HepG2 (cell line): ENCODE measurements at regions not wholly inside any gene's neighbourhood (a gene's known extent, or its start where the extent isn't known, plus 50 kb on each side); places are given as distances from the start of the nearest gene placed in this dataset.

Experiments used
- DMAP1 ChIP-seq: IDR thresholded peaks from 2 replicates; pipeline ENCODE4 v1.6.1; 2016
- GZF1 ChIP-seq: sonication (generic); formaldehyde crosslinking; IDR thresholded peaks from 2 replicates; pipeline ENCODE4 v1.5.1; 2020; ENCODE audit warnings: mild to moderate bottlenecking, missing genetic modification reagents
- HNRNPUL1 ChIP-seq: fragments of 200-400 bp; formaldehyde crosslinking; IDR thresholded peaks from 2 replicates; pipeline ENCODE4 v1.6.1; 2017; ENCODE audit warnings: low read depth, mild to moderate bottlenecking, low read length, moderate library complexity
- IRX3 ChIP-seq: sonication (generic); formaldehyde crosslinking; IDR thresholded peaks from 2 replicates; pipeline ENCODE4 v1.8.1; 2023; ENCODE audit warnings: mild to moderate bottlenecking, low read depth, missing genetic modification reagents, borderline replicate concordance
- LCORL ChIP-seq, 2 experiments: fragments of 450-650 bp in 1 of 2; sonication (generic) in 1 of 2; formaldehyde crosslinking in 1 of 2; IDR thresholded peaks; 2 replicates each; pipeline versions ENCODE4 v1.5.0 to v1.6.1; 2017 to 2020; ENCODE audit warnings: antibody characterized with exemption in 1 of 2, missing genetic modification reagents in 1 of 2
- MAF1 ChIP-seq: sonication (generic); formaldehyde crosslinking; IDR thresholded peaks from 2 replicates; pipeline ENCODE4 v1.5.0; 2020; ENCODE audit warnings: missing genetic modification reagents, borderline replicate concordance
- NKX3-1 ChIP-seq: sonication (generic); formaldehyde crosslinking; IDR thresholded peaks from 2 replicates; pipeline ENCODE4 v1.5.0; 2020; ENCODE audit warnings: missing genetic modification reagents
- TBP ChIP-seq: sonication (generic); formaldehyde crosslinking; IDR thresholded peaks from 2 replicates; pipeline ENCODE4 v1.5.0; 2020; ENCODE audit warnings: missing genetic modification reagents
- TEAD2 ChIP-seq: sonication (generic); formaldehyde crosslinking; IDR thresholded peaks from 2 replicates; pipeline ENCODE4 v1.9.0; 2021; ENCODE audit warnings: missing genetic modification reagents
- ZMYM4 ChIP-seq: sonication (generic); formaldehyde crosslinking; IDR thresholded peaks from 2 replicates; pipeline ENCODE4 v1.8.1; 2023; ENCODE audit warnings: mild to moderate bottlenecking, missing genetic modification reagents
- ZNF556 ChIP-seq: sonication (generic); formaldehyde crosslinking; IDR thresholded peaks from 2 replicates; pipeline ENCODE4 v1.4.0; 2020; ENCODE audit warnings: mild to moderate bottlenecking, missing genetic modification reagents, borderline replicate concordance
- ZNF614 ChIP-seq: IDR thresholded peaks from 2 replicates; pipeline ENCODE4 v1.6.1; 2018; ENCODE audit warnings: missing biosample characterization, missing genetic modification reagents, inconsistent platforms, borderline replicate concordance
- ZNF703 ChIP-seq: sonication (generic); formaldehyde crosslinking; IDR thresholded peaks from 2 replicates; pipeline ENCODE4 v1.5.1; 2020; ENCODE audit warnings: missing genetic modification reagents, mild to moderate bottlenecking, moderate library complexity, borderline replicate concordance
- ZNF782 ChIP-seq: sonication (generic); formaldehyde crosslinking; IDR thresholded peaks from 2 replicates; pipeline ENCODE4 v1.4.0; 2020; ENCODE audit warnings: missing genetic modification reagents, mild to moderate bottlenecking, borderline replicate concordance
- TF ChIP-seq, protein P1 (sequence below): sonication (generic); formaldehyde crosslinking; IDR thresholded peaks from 2 replicates; pipeline ENCODE4 v1.8.0; 2023; ENCODE audit warnings: mild to moderate bottlenecking, missing genetic modification reagents
- TF ChIP-seq, protein P2 (sequence below): sonication (generic); formaldehyde crosslinking; IDR thresholded peaks from 2 replicates; pipeline ENCODE4 v1.4.0; 2020; ENCODE audit warnings: mild to moderate bottlenecking, missing genetic modification reagents
- TF ChIP-seq, protein P3 (sequence below): sonication (generic); IDR thresholded peaks from 2 replicates; pipeline ENCODE4 v1.6.1; 2016; ENCODE audit warnings: low read depth, borderline replicate concordance
- TF ChIP-seq, protein P4 (sequence below): sonication (generic); formaldehyde crosslinking; IDR thresholded peaks from 2 replicates; pipeline ENCODE4 v1.9.0; 2021; ENCODE audit warnings: missing genetic modification reagents, borderline replicate concordance

DNA sequence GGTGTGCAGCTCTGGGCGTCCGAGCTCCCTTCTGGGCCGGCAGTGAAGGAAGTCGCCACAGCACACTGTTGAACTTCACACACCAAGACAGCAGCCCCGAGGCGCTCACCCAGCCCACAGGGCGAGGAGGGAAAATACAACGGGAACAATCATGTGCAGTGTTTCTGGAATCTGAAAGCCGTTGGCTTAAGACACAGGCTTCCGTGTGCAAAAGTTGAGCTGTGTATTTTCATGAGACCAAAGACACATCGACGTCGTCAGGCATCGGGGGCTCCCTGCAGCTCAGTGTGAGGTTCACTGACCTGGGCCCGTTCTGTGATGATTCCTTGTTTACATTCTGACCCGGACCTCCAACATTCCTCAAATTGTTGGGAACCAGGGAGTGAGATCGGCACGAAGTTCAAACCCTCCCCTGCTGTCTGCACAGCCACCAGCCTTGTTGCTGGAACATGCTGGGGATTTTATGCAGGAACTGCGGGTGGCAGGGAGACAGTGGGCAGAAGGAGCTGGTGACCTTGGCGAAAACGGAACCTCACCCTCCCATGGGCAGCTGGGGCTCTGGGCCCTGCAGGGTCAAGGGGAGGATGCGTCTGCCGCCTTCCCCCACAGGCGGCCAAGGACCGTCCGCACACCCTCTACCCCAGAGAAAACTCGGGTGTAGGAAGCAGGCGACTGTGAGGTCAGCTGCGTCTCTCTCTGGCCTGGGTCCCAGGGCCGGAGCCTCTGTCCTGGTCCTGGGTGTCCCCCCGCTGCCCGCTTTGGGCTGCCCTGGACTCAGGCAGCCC is 72.2 kb downstream of the METRNL start (continued):
- TF ChIP-seq, protein P1, sequence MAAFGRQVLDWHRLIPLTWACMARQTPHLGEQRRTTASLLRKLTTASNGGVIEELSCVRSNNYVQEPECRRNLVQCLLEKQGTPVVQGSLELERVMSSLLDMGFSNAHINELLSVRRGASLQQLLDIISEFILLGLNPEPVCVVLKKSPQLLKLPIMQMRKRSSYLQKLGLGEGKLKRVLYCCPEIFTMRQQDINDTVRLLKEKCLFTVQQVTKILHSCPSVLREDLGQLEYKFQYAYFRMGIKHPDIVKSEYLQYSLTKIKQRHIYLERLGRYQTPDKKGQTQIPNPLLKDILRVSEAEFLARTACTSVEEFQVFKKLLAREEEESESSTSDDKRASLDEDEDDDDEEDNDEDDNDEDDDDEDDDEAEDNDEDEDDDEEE (CRISPR knock-in tag) = no peak
- TF ChIP-seq, protein P2, sequence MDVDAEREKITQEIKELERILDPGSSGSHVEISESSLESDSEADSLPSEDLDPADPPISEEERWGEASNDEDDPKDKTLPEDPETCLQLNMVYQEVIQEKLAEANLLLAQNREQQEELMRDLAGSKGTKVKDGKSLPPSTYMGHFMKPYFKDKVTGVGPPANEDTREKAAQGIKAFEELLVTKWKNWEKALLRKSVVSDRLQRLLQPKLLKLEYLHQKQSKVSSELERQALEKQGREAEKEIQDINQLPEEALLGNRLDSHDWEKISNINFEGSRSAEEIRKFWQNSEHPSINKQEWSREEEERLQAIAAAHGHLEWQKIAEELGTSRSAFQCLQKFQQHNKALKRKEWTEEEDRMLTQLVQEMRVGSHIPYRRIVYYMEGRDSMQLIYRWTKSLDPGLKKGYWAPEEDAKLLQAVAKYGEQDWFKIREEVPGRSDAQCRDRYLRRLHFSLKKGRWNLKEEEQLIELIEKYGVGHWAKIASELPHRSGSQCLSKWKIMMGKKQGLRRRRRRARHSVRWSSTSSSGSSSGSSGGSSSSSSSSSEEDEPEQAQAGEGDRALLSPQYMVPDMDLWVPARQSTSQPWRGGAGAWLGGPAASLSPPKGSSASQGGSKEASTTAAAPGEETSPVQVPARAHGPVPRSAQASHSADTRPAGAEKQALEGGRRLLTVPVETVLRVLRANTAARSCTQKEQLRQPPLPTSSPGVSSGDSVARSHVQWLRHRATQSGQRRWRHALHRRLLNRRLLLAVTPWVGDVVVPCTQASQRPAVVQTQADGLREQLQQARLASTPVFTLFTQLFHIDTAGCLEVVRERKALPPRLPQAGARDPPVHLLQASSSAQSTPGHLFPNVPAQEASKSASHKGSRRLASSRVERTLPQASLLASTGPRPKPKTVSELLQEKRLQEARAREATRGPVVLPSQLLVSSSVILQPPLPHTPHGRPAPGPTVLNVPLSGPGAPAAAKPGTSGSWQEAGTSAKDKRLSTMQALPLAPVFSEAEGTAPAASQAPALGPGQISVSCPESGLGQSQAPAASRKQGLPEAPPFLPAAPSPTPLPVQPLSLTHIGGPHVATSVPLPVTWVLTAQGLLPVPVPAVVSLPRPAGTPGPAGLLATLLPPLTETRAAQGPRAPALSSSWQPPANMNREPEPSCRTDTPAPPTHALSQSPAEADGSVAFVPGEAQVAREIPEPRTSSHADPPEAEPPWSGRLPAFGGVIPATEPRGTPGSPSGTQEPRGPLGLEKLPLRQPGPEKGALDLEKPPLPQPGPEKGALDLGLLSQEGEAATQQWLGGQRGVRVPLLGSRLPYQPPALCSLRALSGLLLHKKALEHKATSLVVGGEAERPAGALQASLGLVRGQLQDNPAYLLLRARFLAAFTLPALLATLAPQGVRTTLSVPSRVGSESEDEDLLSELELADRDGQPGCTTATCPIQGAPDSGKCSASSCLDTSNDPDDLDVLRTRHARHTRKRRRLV (CRISPR knock-in tag) = no peak
- TF ChIP-seq TEAD2 (CRISPR knock-in tag) (no peak), ZNF614 (CRISPR knock-in tag) (peak; percentile 94; the same call in 1 of the 2 replicates), IRX3 (CRISPR knock-in tag) (peak; percentile 67; the same call in 1 of the 2 replicates), ZMYM4 (CRISPR knock-in tag) (peak; percentile 86), MAF1 (no peak), ZNF703 (no peak; the same call in 1 of the 2 replicates), ZNF556 (CRISPR knock-in tag) (peak; percentile 79; the same call in 1 of the 2 replicates), LCORL (IDR thresholded peaks at IDR 0.05) (no peak), LCORL (CRISPR knock-in tag; IDR thresholded peaks at IDR 0.05) (peak; percentile 99), TBP (no peak), GZF1 (peak; percentile 71; the same call in 1 of the 2 replicates), NKX3-1 (CRISPR knock-in tag) (peak; percentile 69; the same call in 1 of the 2 replicates), ZNF782 (CRISPR knock-in tag) (peak; percentile 97; the same call in 1 of the 2 replicates), DMAP1 (CRISPR knock-in tag) (peak; percentile 54; the same call in 1 of the 2 replicates), HNRNPUL1 (no peak)
- TF ChIP-seq, protein P3, sequence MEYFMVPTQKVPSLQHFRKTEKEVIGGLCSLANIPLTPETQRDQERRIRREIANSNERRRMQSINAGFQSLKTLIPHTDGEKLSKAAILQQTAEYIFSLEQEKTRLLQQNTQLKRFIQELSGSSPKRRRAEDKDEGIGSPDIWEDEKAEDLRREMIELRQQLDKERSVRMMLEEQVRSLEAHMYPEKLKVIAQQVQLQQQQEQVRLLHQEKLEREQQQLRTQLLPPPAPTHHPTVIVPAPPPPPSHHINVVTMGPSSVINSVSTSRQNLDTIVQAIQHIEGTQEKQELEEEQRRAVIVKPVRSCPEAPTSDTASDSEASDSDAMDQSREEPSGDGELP = peak; percentile 79; the same call in 1 of the 2 replicates
- TF ChIP-seq, protein P4, sequence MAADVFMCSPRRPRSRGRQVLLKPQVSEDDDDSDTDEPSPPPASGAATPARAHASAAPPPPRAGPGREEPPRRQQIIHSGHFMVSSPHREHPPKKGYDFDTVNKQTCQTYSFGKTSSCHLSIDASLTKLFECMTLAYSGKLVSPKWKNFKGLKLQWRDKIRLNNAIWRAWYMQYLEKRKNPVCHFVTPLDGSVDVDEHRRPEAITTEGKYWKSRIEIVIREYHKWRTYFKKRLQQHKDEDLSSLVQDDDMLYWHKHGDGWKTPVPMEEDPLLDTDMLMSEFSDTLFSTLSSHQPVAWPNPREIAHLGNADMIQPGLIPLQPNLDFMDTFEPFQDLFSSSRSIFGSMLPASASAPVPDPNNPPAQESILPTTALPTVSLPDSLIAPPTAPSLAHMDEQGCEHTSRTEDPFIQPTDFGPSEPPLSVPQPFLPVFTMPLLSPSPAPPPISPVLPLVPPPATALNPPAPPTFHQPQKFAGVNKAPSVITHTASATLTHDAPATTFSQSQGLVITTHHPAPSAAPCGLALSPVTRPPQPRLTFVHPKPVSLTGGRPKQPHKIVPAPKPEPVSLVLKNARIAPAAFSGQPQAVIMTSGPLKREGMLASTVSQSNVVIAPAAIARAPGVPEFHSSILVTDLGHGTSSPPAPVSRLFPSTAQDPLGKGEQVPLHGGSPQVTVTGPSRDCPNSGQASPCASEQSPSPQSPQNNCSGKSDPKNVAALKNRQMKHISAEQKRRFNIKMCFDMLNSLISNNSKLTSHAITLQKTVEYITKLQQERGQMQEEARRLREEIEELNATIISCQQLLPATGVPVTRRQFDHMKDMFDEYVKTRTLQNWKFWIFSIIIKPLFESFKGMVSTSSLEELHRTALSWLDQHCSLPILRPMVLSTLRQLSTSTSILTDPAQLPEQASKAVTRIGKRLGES = peak; percentile 72; the same call in 1 of the 2 replicates
